ENCODE measurements at regions not wholly inside any gene's neighbourhood (a gene's known extent, or its start where the extent isn't known, plus 50 kb on each side); places are given as distances from the start of the nearest gene placed in this dataset.

DNA sequence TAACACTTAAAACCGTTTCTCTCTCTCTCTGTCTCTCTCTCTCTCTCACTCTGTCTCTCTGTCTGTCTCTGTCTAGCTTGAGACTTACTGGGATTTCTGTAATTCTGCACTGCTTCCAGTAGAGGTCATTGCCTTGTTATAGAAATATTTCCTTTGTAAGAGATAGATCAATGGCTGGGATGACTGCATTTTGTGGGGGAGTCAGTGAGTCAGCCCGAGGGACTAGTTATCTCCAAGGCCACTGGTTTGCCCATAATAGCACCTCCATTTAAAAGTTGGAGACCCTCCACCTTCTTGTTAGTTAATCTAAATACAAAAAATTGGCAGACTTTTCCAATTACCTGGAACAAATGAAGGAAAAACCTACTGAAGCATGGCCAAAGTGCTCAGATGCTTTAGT, 547.2 kb downstream of the LRRC70 start:
- H3K4me2 ChIP-seq (ENCODE audit: low read length) = no peak overlapping the region
- no peaks in the 10 kb centered on the region for H3K27me3 ChIP-seq (ENCODE audit: control insufficient read depth, insufficient read depth, low read length)
- H3K36me3 ChIP-seq (ENCODE audit: control insufficient read depth, insufficient read depth, low read length) = no peaks in the 10 kb centered on the region
- H3K9ac ChIP-seq = no peak overlapping the region
- no peak overlapping the region for H2AFZ ChIP-seq
- H3K4me1 ChIP-seq = no peaks in the 10 kb centered on the region
- H3K4me3 ChIP-seq (ENCODE audit: low read depth, low read length) = no peak overlapping the region
- H3K9me3 ChIP-seq (ENCODE audit: control insufficient read depth, low read length) = no peaks in the 10 kb centered on the region
- H3K79me2 ChIP-seq = no peaks in the 10 kb centered on the region
- no peak overlapping the region for H3K27ac ChIP-seq
- TF ChIP-seq, protein P1, sequence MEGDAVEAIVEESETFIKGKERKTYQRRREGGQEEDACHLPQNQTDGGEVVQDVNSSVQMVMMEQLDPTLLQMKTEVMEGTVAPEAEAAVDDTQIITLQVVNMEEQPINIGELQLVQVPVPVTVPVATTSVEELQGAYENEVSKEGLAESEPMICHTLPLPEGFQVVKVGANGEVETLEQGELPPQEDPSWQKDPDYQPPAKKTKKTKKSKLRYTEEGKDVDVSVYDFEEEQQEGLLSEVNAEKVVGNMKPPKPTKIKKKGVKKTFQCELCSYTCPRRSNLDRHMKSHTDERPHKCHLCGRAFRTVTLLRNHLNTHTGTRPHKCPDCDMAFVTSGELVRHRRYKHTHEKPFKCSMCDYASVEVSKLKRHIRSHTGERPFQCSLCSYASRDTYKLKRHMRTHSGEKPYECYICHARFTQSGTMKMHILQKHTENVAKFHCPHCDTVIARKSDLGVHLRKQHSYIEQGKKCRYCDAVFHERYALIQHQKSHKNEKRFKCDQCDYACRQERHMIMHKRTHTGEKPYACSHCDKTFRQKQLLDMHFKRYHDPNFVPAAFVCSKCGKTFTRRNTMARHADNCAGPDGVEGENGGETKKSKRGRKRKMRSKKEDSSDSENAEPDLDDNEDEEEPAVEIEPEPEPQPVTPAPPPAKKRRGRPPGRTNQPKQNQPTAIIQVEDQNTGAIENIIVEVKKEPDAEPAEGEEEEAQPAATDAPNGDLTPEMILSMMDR (IDR thresholded peaks at IDR 0.05) = no peak

DNA sequence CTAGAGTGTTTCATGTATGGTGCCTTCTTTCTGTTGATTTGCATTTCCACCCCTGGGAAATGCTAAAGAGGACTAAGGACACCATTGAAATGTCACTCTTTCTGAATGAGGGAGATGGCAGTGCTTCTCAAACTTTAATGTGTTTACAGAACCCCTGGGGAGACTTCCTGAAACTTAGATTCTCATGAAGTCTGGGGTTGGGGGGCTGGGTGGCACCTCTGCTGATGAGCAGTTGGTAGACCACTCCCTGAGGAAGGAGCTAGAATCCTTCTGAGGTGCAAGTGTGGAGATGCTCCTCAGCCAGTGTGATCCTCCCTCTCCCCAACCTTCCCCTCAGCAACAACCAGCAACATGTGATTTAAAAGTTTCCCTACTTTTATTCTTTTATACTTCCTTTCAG, 546.8 kb downstream of the LRRC70 start:
- Histone ChIP-seq H3K4me2 (ENCODE audit: low read length) (no peak overlapping the region), H3K4me1 (no peaks in the 10 kb centered on the region), H3K9me3 (ENCODE audit: control insufficient read depth, low read length) (no peaks in the 10 kb centered on the region), H3K36me3 (ENCODE audit: control insufficient read depth, insufficient read depth, low read length) (no peaks in the 10 kb centered on the region), H3K79me2 (no peaks in the 10 kb centered on the region), H3K27ac (no peak overlapping the region), H3K9ac (no peak overlapping the region), H2AFZ (no peak overlapping the region), H3K4me3 (ENCODE audit: low read depth, low read length) (no peak overlapping the region), H3K27me3 (ENCODE audit: control insufficient read depth, insufficient read depth, low read length) (no peaks in the 10 kb centered on the region)
- TF ChIP-seq, protein P1 (IDR thresholded peaks at IDR 0.05) = no peak

DNA sequence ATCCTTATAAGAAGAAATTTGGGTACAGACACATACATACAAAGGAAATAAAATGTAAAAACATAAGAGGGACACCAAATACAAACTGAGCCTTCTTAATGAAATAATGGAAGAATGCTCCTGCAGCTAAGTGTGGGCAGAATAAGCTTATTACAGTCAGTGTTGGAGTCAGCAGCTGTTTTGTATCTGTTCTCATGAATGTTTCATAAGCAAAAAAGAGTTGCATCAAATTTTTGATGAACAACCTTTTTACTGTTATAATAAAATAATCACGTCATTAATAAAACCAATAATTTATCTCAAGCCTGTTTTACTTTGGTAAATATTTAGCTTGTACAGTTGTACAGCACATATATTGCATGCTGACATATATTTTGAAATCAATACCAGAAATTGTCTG, 545.6 kb downstream of the LRRC70 start:
- no peaks in the 10 kb centered on the region for H3K36me3 ChIP-seq (ENCODE audit: control insufficient read depth, insufficient read depth, low read length)
- no peaks in the 10 kb centered on the region for H3K27me3 ChIP-seq (ENCODE audit: control insufficient read depth, insufficient read depth, low read length)
- no peak overlapping the region for H3K4me2 ChIP-seq (ENCODE audit: low read length)
- no peak overlapping the region for H3K4me3 ChIP-seq (ENCODE audit: low read depth, low read length)
- H3K9me3 ChIP-seq (ENCODE audit: control insufficient read depth, low read length) = no peaks in the 10 kb centered on the region
- H3K79me2 ChIP-seq = no peaks in the 10 kb centered on the region
- H3K9ac ChIP-seq = no peak overlapping the region
- TF ChIP-seq, protein P1 (IDR thresholded peaks at IDR 0.05) = no peak
- no peak overlapping the region for H2AFZ ChIP-seq
- H3K27ac ChIP-seq = no peak overlapping the region
- no peaks in the 10 kb centered on the region for H3K4me1 ChIP-seq

DNA sequence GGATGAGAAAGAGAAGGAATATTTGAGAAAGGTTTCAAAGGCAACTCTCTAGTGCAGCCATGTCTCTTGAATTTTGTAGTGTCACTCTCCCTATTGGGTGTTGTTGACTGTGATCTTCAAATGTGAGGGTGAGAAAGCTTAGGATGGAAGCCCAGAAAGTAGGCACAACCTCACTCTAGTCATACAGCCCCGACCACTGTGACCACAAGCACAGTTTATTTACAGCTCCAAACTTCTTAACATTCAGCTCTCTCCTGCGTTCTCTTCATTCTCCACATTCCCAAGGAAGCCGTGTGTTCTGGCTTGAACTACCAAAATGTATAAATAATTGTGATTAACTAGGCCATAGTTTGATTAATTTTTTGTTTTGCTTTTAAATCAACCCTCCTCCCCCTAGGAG, 542.9 kb downstream of the LRRC70 start:
- no peaks in the 10 kb centered on the region for H3K9me3 ChIP-seq (ENCODE audit: control insufficient read depth, low read length)
- no peak overlapping the region for H3K9ac ChIP-seq
- H3K36me3 ChIP-seq (ENCODE audit: control insufficient read depth, insufficient read depth, low read length) = no peaks in the 10 kb centered on the region
- TF ChIP-seq, protein P1 (IDR thresholded peaks at IDR 0.05) = no peak
- H3K4me3 ChIP-seq (ENCODE audit: low read depth, low read length) = no peak overlapping the region
- H3K4me2 ChIP-seq (ENCODE audit: low read length) = no peak overlapping the region
- no peak overlapping the region for H2AFZ ChIP-seq
- H3K27me3 ChIP-seq (ENCODE audit: control insufficient read depth, insufficient read depth, low read length) = no peaks in the 10 kb centered on the region
- no peak overlapping the region for H3K27ac ChIP-seq
- no peaks in the 10 kb centered on the region for H3K4me1 ChIP-seq
- no peaks in the 10 kb centered on the region for H3K79me2 ChIP-seq

DNA sequence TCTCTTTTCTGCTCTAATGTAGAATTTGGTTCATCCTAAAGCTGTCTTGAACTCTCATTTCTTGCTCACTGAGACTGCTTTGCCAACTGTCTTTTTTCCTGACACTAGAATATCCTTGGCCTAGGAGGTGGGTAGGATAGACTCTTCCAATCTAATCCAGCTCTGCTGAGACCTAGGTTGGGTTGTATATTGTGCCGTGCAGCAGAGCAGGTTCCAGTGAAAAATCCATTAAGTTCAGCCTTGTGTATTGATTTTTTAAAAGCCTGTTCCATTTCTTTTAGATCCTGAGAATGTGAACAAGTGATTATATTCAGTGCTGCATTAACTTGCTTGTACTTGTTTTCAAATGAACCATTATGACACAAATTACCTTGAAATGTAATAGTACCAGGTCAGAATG, 539.6 kb downstream of the LRRC70 start:
- Histone ChIP-seq H3K4me2 (ENCODE audit: low read length) (no peak overlapping the region), H3K9me3 (ENCODE audit: control insufficient read depth, low read length) (no peaks in the 10 kb centered on the region), H2AFZ (no peak overlapping the region), H3K36me3 (ENCODE audit: control insufficient read depth, insufficient read depth, low read length) (no peaks in the 10 kb centered on the region), H3K4me1 (no peaks in the 10 kb centered on the region), H3K27me3 (ENCODE audit: control insufficient read depth, insufficient read depth, low read length) (no peaks in the 10 kb centered on the region), H3K9ac (no peak overlapping the region), H3K4me3 (ENCODE audit: low read depth, low read length) (no peak overlapping the region), H3K27ac (no peak overlapping the region), H3K79me2 (no peaks in the 10 kb centered on the region)
- TF ChIP-seq, protein P1 (IDR thresholded peaks at IDR 0.05) = no peak

Data from parathyroid adenoma (tissue), 2 donors.